ENCODE measurements at regions not wholly inside any gene's neighbourhood (a gene's known extent, or its start where the extent isn't known, plus 50 kb on each side); places are given as distances from the start of the nearest gene placed in this dataset.
"Not testable (repeated sequence)": the region's sequence is repeated elsewhere in the genome, so short reads cannot be mapped to it uniquely, and the experiment has no call there.

DNA sequence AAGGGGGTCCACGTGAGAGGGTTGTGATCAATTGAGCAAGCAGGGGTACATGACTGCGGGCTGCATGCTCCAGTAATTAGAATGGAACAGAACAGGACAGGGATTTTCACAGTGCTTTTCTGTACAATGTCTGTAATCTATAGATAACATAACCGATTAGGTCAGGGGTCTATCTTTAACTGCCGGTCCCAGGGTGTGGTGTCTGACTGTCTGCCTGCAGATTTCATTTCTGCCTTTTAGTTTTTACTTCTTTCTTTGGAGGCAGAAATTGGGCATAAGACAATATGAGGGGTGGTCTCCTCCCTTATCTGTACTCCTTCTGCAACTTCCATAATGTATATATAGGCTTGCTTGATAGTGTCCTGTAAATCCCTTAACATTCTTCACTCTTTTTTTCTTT lies 75.0 kb upstream of the WAC start:
- not testable (repeated sequence) for H4K20me1 ChIP-seq (ENCODE audit: insufficient read depth); H3K79me2 ChIP-seq (replicated peaks; ENCODE audit: insufficient read depth, low read length); H3K27me3 ChIP-seq (ENCODE audit: insufficient read depth, low read depth, low read length); H3K4me3 ChIP-seq (ENCODE audit: low read length); H2AFZ ChIP-seq (ENCODE audit: low read depth, low read length); H3K9me2 ChIP-seq (ENCODE audit: insufficient read depth, low read length); H3F3A ChIP-seq (ENCODE audit: insufficient read depth, low read length, poor library complexity, severe bottlenecking); H3K27ac ChIP-seq (ENCODE audit: low read length); H3K9ac ChIP-seq (ENCODE audit: low read length); H3K4me2 ChIP-seq (ENCODE audit: low read length); H3K9me3 ChIP-seq (ENCODE audit: low read length); H3K36me3 ChIP-seq (ENCODE audit: insufficient read depth, low read length)

DNA sequence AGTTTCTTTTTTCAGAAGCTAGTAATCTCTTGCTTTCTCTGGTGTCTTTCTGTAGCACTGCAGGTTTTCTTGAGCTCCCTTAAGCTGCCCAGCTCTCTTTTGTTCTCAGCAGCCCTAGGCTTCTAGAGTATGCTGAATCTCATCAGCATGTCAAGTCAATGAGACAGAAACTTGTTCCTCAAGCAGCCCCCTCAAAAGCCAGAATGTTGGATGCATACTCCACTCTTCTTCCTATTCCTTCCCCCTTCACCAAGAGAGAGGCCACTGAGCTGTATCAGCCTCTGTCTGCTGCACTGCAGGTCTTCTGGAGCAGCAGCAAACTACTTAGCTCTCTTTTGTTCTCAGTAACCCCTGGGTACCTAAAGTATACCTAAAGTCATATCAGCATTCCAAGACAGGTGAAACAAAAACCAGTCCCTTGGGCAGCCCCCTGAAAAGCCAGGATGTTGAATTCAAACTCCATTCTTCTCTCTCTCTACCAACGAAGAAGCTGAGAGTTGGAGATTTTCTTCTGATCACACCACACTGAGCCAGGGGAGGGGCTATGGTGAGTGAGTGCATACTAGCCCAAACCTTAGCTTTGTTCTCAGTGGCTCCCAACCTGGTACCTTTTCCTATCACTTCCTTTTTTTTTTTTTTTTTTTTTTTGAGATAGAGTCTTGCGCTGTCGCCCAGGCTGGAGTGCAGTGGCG lies 73.3 kb upstream of the WAC start:
- Histone ChIP-seq H3F3A (ENCODE audit: insufficient read depth, low read length, poor library complexity, severe bottlenecking) (no peaks in the 10 kb centered on the region), H3K36me3 (ENCODE audit: insufficient read depth, low read length) (no peaks in the 10 kb centered on the region), H2AFZ (ENCODE audit: low read depth, low read length) (no peak overlapping the region), H3K79me2 (replicated peaks; ENCODE audit: insufficient read depth, low read length) (no peaks in the 10 kb centered on the region), H3K9me3 (ENCODE audit: low read length) (no peaks in the 10 kb centered on the region), H3K4me3 (ENCODE audit: low read length) (no peak overlapping the region), H3K9me2 (ENCODE audit: insufficient read depth, low read length) (no peaks in the 10 kb centered on the region), H3K27me3 (ENCODE audit: insufficient read depth, low read depth, low read length) (no peaks in the 10 kb centered on the region), H3K27ac (ENCODE audit: low read length) (no peak overlapping the region), H4K20me1 (ENCODE audit: insufficient read depth) (no peaks in the 10 kb centered on the region), H3K4me2 (ENCODE audit: low read length) (no peak overlapping the region), H3K9ac (ENCODE audit: low read length) (no peak overlapping the region)
- TF ChIP-seq, protein P1, sequence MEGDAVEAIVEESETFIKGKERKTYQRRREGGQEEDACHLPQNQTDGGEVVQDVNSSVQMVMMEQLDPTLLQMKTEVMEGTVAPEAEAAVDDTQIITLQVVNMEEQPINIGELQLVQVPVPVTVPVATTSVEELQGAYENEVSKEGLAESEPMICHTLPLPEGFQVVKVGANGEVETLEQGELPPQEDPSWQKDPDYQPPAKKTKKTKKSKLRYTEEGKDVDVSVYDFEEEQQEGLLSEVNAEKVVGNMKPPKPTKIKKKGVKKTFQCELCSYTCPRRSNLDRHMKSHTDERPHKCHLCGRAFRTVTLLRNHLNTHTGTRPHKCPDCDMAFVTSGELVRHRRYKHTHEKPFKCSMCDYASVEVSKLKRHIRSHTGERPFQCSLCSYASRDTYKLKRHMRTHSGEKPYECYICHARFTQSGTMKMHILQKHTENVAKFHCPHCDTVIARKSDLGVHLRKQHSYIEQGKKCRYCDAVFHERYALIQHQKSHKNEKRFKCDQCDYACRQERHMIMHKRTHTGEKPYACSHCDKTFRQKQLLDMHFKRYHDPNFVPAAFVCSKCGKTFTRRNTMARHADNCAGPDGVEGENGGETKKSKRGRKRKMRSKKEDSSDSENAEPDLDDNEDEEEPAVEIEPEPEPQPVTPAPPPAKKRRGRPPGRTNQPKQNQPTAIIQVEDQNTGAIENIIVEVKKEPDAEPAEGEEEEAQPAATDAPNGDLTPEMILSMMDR (IDR thresholded peaks at IDR 0.05; ENCODE audit: poor library complexity, severe bottlenecking), result no peak
- TF ChIP-seq TAF1 (IDR thresholded peaks at IDR 0.05; ENCODE audit: low read depth), result no peak
- no peak for TF ChIP-seq POLR2AphosphoS5 (IDR thresholded peaks at IDR 0.05)
- no peak for TF ChIP-seq SMC3 (conservative IDR thresholded peaks at IDR 0.05; ENCODE audit: poor library complexity)
- TF ChIP-seq EP300 (conservative IDR thresholded peaks at IDR 0.05; ENCODE audit: poor library complexity, severe bottlenecking), result no peak
- TF ChIP-seq RAD21 (conservative IDR thresholded peaks at IDR 0.05), result no peak
- no peak for TF ChIP-seq MXI1 (conservative IDR thresholded peaks at IDR 0.05; ENCODE audit: poor library complexity, severe bottlenecking)
- TF ChIP-seq EZH2 (IDR thresholded peaks at IDR 0.05; ENCODE audit: borderline replicate concordance, insufficient read depth, low read length, poor library complexity, severe bottlenecking), result no peak
- TF ChIP-seq, protein P2, sequence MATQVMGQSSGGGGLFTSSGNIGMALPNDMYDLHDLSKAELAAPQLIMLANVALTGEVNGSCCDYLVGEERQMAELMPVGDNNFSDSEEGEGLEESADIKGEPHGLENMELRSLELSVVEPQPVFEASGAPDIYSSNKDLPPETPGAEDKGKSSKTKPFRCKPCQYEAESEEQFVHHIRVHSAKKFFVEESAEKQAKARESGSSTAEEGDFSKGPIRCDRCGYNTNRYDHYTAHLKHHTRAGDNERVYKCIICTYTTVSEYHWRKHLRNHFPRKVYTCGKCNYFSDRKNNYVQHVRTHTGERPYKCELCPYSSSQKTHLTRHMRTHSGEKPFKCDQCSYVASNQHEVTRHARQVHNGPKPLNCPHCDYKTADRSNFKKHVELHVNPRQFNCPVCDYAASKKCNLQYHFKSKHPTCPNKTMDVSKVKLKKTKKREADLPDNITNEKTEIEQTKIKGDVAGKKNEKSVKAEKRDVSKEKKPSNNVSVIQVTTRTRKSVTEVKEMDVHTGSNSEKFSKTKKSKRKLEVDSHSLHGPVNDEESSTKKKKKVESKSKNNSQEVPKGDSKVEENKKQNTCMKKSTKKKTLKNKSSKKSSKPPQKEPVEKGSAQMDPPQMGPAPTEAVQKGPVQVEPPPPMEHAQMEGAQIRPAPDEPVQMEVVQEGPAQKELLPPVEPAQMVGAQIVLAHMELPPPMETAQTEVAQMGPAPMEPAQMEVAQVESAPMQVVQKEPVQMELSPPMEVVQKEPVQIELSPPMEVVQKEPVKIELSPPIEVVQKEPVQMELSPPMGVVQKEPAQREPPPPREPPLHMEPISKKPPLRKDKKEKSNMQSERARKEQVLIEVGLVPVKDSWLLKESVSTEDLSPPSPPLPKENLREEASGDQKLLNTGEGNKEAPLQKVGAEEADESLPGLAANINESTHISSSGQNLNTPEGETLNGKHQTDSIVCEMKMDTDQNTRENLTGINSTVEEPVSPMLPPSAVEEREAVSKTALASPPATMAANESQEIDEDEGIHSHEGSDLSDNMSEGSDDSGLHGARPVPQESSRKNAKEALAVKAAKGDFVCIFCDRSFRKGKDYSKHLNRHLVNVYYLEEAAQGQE (IDR thresholded peaks at IDR 0.05; ENCODE audit: borderline replicate concordance), result no peak

DNA sequence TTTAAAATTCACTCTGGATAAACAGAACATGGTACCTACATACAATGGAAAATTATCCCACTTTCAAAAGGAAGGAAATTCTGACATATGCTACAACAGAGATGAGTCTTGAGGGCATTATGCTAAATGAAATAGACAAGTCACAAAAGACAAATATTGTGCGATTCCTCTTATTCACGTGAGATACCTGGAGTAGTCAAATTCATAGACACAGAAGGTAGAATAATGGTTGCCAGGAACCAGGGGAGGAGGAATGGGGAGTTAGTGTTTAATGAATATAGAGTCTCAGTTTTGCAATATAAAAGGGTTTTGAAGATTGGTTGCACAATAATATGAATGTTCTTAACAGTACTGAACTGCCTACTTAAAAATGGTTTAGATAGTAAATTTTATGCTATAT lies 69.8 kb upstream of the WAC start:
- Histone ChIP-seq H2AFZ (ENCODE audit: low read depth, low read length) (no peak overlapping the region), H3K9me3 (ENCODE audit: low read length) (no peaks in the 10 kb centered on the region)

More for the DNA sequence above, 69.8 kb upstream of the WAC start:
- Histone ChIP-seq H4K20me1 (ENCODE audit: insufficient read depth) (no peaks in the 10 kb centered on the region), H3K9ac (ENCODE audit: low read length) (no peak overlapping the region), H3K27ac (ENCODE audit: low read length) (no peak overlapping the region), H3K79me2 (replicated peaks; ENCODE audit: insufficient read depth, low read length) (no peaks in the 10 kb centered on the region), H3K36me3 (ENCODE audit: insufficient read depth, low read length) (no peaks in the 10 kb centered on the region), H3F3A (ENCODE audit: insufficient read depth, low read length, poor library complexity, severe bottlenecking) (no peaks in the 10 kb centered on the region), H3K4me3 (ENCODE audit: low read length) (no peak overlapping the region), H3K27me3 (ENCODE audit: insufficient read depth, low read depth, low read length) (no peaks in the 10 kb centered on the region), H3K4me2 (ENCODE audit: low read length) (no peak overlapping the region), H3K9me2 (ENCODE audit: insufficient read depth, low read length) (no peaks in the 10 kb centered on the region)
- TF ChIP-seq MXI1 (conservative IDR thresholded peaks at IDR 0.05; ENCODE audit: poor library complexity, severe bottlenecking) (no peak), SMC3 (conservative IDR thresholded peaks at IDR 0.05; ENCODE audit: poor library complexity) (no peak), POLR2AphosphoS5 (IDR thresholded peaks at IDR 0.05) (no peak)
